IMR-90 (cell line): ENCODE measurements at regions not wholly inside any gene's neighbourhood (a gene's known extent, or its start where the extent isn't known, plus 50 kb on each side); places are given as distances from the start of the nearest gene placed in this dataset.

Experiments
- BHLHE40 ChIP-seq: fragments of 150-350 bp; IDR thresholded peaks from 2 replicates; pipeline ENCODE4 v1.6.1; 2016; ENCODE audit warnings: mild to moderate bottlenecking, low read depth, low read length
- CEBPB ChIP-seq: IDR thresholded peaks from 2 replicates; pipeline ENCODE4 v1.6.1; 2012; ENCODE audit warnings: low read depth, low read length, improper control_type of control experiment
- CHD1 ChIP-seq: IDR thresholded peaks from 2 replicates; pipeline ENCODE4 v1.6.1; 2012; ENCODE audit warnings: low read depth, low read length, improper control_type of control experiment
- FOS ChIP-seq: fragments of 150-350 bp; IDR thresholded peaks from 2 replicates; pipeline ENCODE4 v1.6.1; 2016; ENCODE audit warnings: low read depth, low read length
- MAZ ChIP-seq: IDR thresholded peaks from 2 replicates; pipeline ENCODE4 v1.6.1; 2012; ENCODE audit warnings: low read depth, mild to moderate bottlenecking, low read length, improper control_type of control experiment, moderate library complexity, borderline replicate concordance
- MXI1 ChIP-seq: IDR thresholded peaks from 2 replicates; pipeline ENCODE4 v1.6.1; 2012; ENCODE audit warnings: low read depth, mild to moderate bottlenecking, low read length, moderate library complexity, borderline replicate concordance
- POLR2A ChIP-seq: IDR thresholded peaks from 2 replicates; pipeline ENCODE4 v1.6.1; 2012; ENCODE audit warnings: mild to moderate bottlenecking, low read depth, low read length
- RAD21 ChIP-seq: IDR thresholded peaks from 2 replicates; pipeline ENCODE4 v1.6.1; 2012; ENCODE audit warnings: low read length, improper control_type of control experiment
- RCOR1 ChIP-seq: IDR thresholded peaks from 2 replicates; pipeline ENCODE4 v1.6.1; 2012; ENCODE audit warnings: mild to moderate bottlenecking, low read length, improper control_type of control experiment; ENCODE audit not compliant: insufficient replicate concordance
- RFX5 ChIP-seq: IDR thresholded peaks from 2 replicates; pipeline ENCODE4 v1.8.0; 2012; ENCODE audit warnings: low read depth, mild to moderate bottlenecking, low read length, moderate library complexity
- SMC3 ChIP-seq: fragments of 150-350 bp; IDR thresholded peaks from 2 replicates; pipeline ENCODE4 v1.6.1; 2016; ENCODE audit warnings: low read depth, mild to moderate bottlenecking, antibody characterized with exemption, low read length, moderate library complexity
- TF ChIP-seq, protein P1 (sequence below): conservative IDR thresholded peaks from 2 replicates; pipeline ENCODE4 v1.5.1; 2012; ENCODE audit warnings: mild to moderate bottlenecking, low read depth, low read length, improper control_type of control experiment
- TF ChIP-seq, protein P2 (sequence below): fragments of 150-350 bp; IDR thresholded peaks from 2 replicates; pipeline ENCODE4 v1.6.1; 2017; ENCODE audit warnings: mild to moderate bottlenecking, antibody characterized with exemption, low read length, low read depth
- TF ChIP-seq, protein P3 (sequence below): fragments of 150-350 bp; IDR thresholded peaks from 2 replicates; pipeline ENCODE4 v1.6.1; 2016; ENCODE audit warnings: low read depth, mild to moderate bottlenecking, low read length, moderate library complexity, borderline replicate concordance

DNA sequence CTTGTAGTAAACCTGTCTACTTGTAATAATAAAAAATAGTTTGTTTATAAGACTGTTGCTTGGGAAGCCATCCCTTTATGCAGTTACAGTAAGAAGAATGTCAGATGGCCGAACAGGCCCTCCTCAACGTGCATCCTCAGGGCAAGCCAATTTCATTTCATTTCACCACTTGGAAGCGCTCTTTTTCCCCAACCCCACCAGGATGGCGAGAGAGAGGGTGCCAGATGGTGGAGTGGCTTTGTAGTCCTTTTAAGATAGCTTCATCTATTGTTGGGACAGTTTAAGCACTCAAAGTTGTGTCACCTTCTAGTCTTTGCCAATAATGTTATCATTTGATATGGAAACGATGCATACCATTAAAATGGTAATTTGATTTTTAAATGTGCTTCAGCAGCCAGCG is 356.3 kb upstream of the CAMK1G start:
- TF ChIP-seq, protein P1, sequence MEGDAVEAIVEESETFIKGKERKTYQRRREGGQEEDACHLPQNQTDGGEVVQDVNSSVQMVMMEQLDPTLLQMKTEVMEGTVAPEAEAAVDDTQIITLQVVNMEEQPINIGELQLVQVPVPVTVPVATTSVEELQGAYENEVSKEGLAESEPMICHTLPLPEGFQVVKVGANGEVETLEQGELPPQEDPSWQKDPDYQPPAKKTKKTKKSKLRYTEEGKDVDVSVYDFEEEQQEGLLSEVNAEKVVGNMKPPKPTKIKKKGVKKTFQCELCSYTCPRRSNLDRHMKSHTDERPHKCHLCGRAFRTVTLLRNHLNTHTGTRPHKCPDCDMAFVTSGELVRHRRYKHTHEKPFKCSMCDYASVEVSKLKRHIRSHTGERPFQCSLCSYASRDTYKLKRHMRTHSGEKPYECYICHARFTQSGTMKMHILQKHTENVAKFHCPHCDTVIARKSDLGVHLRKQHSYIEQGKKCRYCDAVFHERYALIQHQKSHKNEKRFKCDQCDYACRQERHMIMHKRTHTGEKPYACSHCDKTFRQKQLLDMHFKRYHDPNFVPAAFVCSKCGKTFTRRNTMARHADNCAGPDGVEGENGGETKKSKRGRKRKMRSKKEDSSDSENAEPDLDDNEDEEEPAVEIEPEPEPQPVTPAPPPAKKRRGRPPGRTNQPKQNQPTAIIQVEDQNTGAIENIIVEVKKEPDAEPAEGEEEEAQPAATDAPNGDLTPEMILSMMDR = no peak
- no peak for TF ChIP-seq POLR2A
- no peak for TF ChIP-seq MXI1
- TF ChIP-seq MAZ = no peak
- TF ChIP-seq FOS = no peak
- no peak for TF ChIP-seq BHLHE40
- TF ChIP-seq, protein P2, sequence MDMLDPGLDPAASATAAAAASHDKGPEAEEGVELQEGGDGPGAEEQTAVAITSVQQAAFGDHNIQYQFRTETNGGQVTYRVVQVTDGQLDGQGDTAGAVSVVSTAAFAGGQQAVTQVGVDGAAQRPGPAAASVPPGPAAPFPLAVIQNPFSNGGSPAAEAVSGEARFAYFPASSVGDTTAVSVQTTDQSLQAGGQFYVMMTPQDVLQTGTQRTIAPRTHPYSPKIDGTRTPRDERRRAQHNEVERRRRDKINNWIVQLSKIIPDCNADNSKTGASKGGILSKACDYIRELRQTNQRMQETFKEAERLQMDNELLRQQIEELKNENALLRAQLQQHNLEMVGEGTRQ = no peak
- TF ChIP-seq CEBPB = no peak
- no peak for TF ChIP-seq CHD1
- TF ChIP-seq SMC3 = no peak
- no peak for TF ChIP-seq RCOR1
- TF ChIP-seq, protein P3, sequence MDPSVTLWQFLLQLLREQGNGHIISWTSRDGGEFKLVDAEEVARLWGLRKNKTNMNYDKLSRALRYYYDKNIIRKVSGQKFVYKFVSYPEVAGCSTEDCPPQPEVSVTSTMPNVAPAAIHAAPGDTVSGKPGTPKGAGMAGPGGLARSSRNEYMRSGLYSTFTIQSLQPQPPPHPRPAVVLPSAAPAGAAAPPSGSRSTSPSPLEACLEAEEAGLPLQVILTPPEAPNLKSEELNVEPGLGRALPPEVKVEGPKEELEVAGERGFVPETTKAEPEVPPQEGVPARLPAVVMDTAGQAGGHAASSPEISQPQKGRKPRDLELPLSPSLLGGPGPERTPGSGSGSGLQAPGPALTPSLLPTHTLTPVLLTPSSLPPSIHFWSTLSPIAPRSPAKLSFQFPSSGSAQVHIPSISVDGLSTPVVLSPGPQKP = no peak
- no peak for TF ChIP-seq RAD21
- TF ChIP-seq RFX5 = no peak
